GOT3 (cell line): ENCODE measurements at regions not wholly inside any gene's neighbourhood (a gene's known extent, or its start where the extent isn't known, plus 50 kb on each side); places are given as distances from the start of the nearest gene placed in this dataset.
"Not testable (repeated sequence)": the region's sequence is repeated elsewhere in the genome, so short reads cannot be mapped to it uniquely, and the experiment has no call there.

ENCODE experiments used
- DNase-seq: peaks from one replicate; lab custom pipeline; 2025; ENCODE audit warnings: mixed read lengths; lab: John Stamatoyannopoulos, UW

- DNase-seq: no peak
Measured at GRCh38 chr18:45342166-45342565, 273.1 kb upstream of the SLC14A2 start.

GRCh38 chr18:45342653-45343052 is 272.6 kb upstream of the SLC14A2 start:
- DNase-seq: no peak

- no peak for DNase-seq
Measured at GRCh38 chr18:45343365-45343764, 271.9 kb upstream of the SLC14A2 start.

GRCh38 chr18:45344680-45345079 is 270.6 kb upstream of the SLC14A2 start:
- not testable (repeated sequence) for DNase-seq

- DNase-seq: no peak
Measured at GRCh38 chr18:45349019-45349418, 266.3 kb upstream of the SLC14A2 start.

GRCh38 chr18:45349467-45349866 is 265.8 kb upstream of the SLC14A2 start:
- no peak for DNase-seq

- DNase-seq: no peak
Measured at GRCh38 chr18:45350404-45351156, 264.7 kb upstream of the SLC14A2 start.

GRCh38 chr18:45352874-45353273 is 262.4 kb upstream of the SLC14A2 start:
- DNase-seq: no peak

- no peak for DNase-seq
Measured at GRCh38 chr18:45353530-45353929, 261.7 kb upstream of the SLC14A2 start.

- no peak for DNase-seq
Measured at GRCh38 chr18:45355944-45356520, 259.2 kb upstream of the SLC14A2 start.

- no peak for DNase-seq
Measured at GRCh38 chr18:45357686-45358470, 257.4 kb upstream of the SLC14A2 start.

GRCh38 chr18:45359275-45360009 is 255.8 kb upstream of the SLC14A2 start:
- DNase-seq: no peak

GRCh38 chr18:45361125-45361851 is 254.0 kb upstream of the SLC14A2 start:
- no peak for DNase-seq

GRCh38 chr18:45363196-45363595 is 252.1 kb upstream of the SLC14A2 start:
- DNase-seq: no peak

- DNase-seq: no peak
Measured at GRCh38 chr18:45365835-45366234, 249.4 kb upstream of the SLC14A2 start.

- no peak for DNase-seq
Measured at GRCh38 chr18:45370255-45371010, 244.8 kb upstream of the SLC14A2 start.

- no peak for DNase-seq
Measured at GRCh38 chr18:45373286-45373880, 241.9 kb upstream of the SLC14A2 start.

GRCh38 chr18:45374236-45374635 is 241.0 kb upstream of the SLC14A2 start:
- DNase-seq: no peak

- no peak for DNase-seq
Measured at GRCh38 chr18:45374878-45375630, 240.2 kb upstream of the SLC14A2 start.

GRCh38 chr18:45376193-45376592 is 239.1 kb upstream of the SLC14A2 start:
- no peak for DNase-seq
